WTC11 (cell line): ENCODE measurements at regions not wholly inside any gene's neighbourhood (a gene's known extent, or its start where the extent isn't known, plus 50 kb on each side); places are given as distances from the start of the nearest gene placed in this dataset.
"Not testable (repeated sequence)": the region's sequence is repeated elsewhere in the genome, so short reads cannot be mapped to it uniquely, and the experiment has no call there.

Source experiments
- ATAC-seq: fragments of 200-7000 bp; cut with Tn5 transposase; 2 replicates; pipeline ENCODE4 v1.10.0; 2021; ENCODE audit warnings: mild to moderate bottlenecking, moderate library complexity
- CTCF ChIA-PET: fragments of 300-600 bp; sonication (Branson Sonifier 250); formaldehyde crosslinking; loops from one replicate; lab custom pipeline; 2021; ENCODE audit warnings: antibody characterized with exemption; lab: Charles Lee
- POLR2A ChIA-PET: fragments of 350-600 bp; sonication (Branson Sonifier 250); formaldehyde crosslinking; loops from one replicate; lab custom pipeline; 2021; ENCODE audit warnings: antibody characterized with exemption; lab: Charles Lee
- DNase-seq: peaks from one replicate; pipeline ENCODE4 v3.0.0; 2021; ENCODE audit warnings: low spot score
- H3K27ac Mint-ChIP-seq: 2 replicates; pipeline ENCODE4 v1.8.0; 2021; ENCODE audit warnings: mixed read lengths
- H3K27me3 Mint-ChIP-seq: 2 replicates; pipeline ENCODE4 v1.8.0; 2021; ENCODE audit warnings: low read depth, mild to moderate bottlenecking, moderate library complexity, mixed read lengths
- H3K36me3 Mint-ChIP-seq: 2 replicates; pipeline ENCODE4 v1.8.0; 2021; ENCODE audit warnings: mixed read lengths
- H3K4me1 Mint-ChIP-seq: 2 replicates; pipeline ENCODE4 v1.8.0; 2022; ENCODE audit warnings: mixed read lengths
- H3K4me3 Mint-ChIP-seq: 2 replicates; pipeline ENCODE4 v1.8.0; 2021; ENCODE audit warnings: mild to moderate bottlenecking, moderate library complexity, mixed read lengths
- H3K9me3 Mint-ChIP-seq: 2 replicates; pipeline ENCODE4 v1.8.0; 2021; ENCODE audit warnings: mixed read lengths
- CREM ChIP-seq: sonication (generic); formaldehyde crosslinking; IDR thresholded peaks from 2 replicates; pipeline ENCODE4 v1.8.1; 2022; ENCODE audit warnings: mild to moderate bottlenecking, missing genetic modification reagents, moderate library complexity
- MYBL2 ChIP-seq: sonication (generic); formaldehyde crosslinking; IDR thresholded peaks from 2 replicates; pipeline ENCODE4 v1.8.1; 2023; ENCODE audit warnings: mild to moderate bottlenecking, moderate library complexity, missing genetic modification reagents
- NFE2L1 ChIP-seq: sonication (generic); formaldehyde crosslinking; IDR thresholded peaks from 2 replicates; pipeline ENCODE4 v1.8.1; 2023; ENCODE audit warnings: missing genetic modification reagents
- TEAD1 ChIP-seq: sonication (generic); formaldehyde crosslinking; IDR thresholded peaks from 2 replicates; pipeline ENCODE4 v1.8.0; 2022; ENCODE audit warnings: mild to moderate bottlenecking, missing genetic modification reagents
- ZNF232 ChIP-seq: sonication (generic); formaldehyde crosslinking; IDR thresholded peaks from 2 replicates; pipeline ENCODE4 v1.8.0; 2022; ENCODE audit warnings: mild to moderate bottlenecking, missing genetic modification reagents
- ZNF263 ChIP-seq: sonication (generic); formaldehyde crosslinking; IDR thresholded peaks from 2 replicates; pipeline ENCODE4 v1.8.1; 2022; ENCODE audit warnings: low read depth, mild to moderate bottlenecking, moderate library complexity, missing genetic modification reagents
- ZNF416 ChIP-seq: fragments of 250-450 bp; sonication (Bioruptor Pico); IDR thresholded peaks from 2 replicates; pipeline ENCODE4 v1.9.0; 2021; ENCODE audit warnings: mild to moderate bottlenecking, inconsistent platforms
- TF ChIP-seq, protein P1 (sequence below): sonication (generic); formaldehyde crosslinking; IDR thresholded peaks from 2 replicates; pipeline ENCODE4 v1.8.0; 2022; ENCODE audit warnings: missing genetic modification reagents
- TF ChIP-seq, protein P2 (sequence below): sonication (generic); formaldehyde crosslinking; IDR thresholded peaks from 2 replicates; pipeline ENCODE4 v1.8.0; 2022; ENCODE audit warnings: mild to moderate bottlenecking, missing genetic modification reagents
- TF ChIP-seq, protein P3 (sequence below): sonication (generic); formaldehyde crosslinking; IDR thresholded peaks from 2 replicates; pipeline ENCODE4 v1.8.1; 2023; ENCODE audit warnings: mild to moderate bottlenecking, missing genetic modification reagents, moderate library complexity

DNA sequence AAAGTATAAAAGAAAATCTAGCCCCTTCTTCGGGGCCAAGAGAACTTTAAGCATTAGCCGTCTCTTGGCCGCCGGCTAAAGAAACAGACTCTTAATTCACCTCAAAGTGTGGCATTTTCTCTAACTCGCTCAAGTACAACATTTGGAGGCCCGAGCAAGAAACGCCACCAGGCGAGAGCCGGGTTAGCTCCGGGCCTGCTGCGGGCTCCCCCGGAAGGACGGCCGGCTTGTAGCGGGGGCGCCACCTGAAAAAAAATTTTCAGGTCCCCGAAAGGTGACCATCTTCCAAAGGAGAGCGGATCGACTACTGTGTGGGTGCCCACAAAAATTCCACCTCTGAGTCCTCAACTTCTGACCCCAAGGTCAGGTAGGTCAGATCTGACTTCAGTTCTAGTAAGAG lies 156.0 kb downstream of the DEFB131A start:
- Mint-ChIP-seq H3K27ac (no peak overlapping the region), H3K27me3 (peaks cover 3% of the 10 kb centered on the region; the same call in 1 of the 2 replicates), H3K4me3 (no peak overlapping the region), H3K36me3 (peaks cover 37% of the 10 kb centered on the region), H3K9me3 (peaks cover 67% of the 10 kb centered on the region), H3K4me1 (peaks cover 53% of the 10 kb centered on the region)
- TF ChIP-seq CREM (CRISPR knock-in tag) (no peak), MYBL2 (CRISPR knock-in tag) (no peak), ZNF263 (CRISPR knock-in tag) (no peak)
- CTCF ChIA-PET, result interaction anchor here (0.6 to 0.9 kb wide), 2 partner anchors 68 to 101 kb away, joined by 3 to 4 read pairs; no protein-coding TSS in a partner anchor
- POLR2A ChIA-PET, result no interaction called here
- ATAC-seq, result no peak
- DNase-seq, result no peak

DNA sequence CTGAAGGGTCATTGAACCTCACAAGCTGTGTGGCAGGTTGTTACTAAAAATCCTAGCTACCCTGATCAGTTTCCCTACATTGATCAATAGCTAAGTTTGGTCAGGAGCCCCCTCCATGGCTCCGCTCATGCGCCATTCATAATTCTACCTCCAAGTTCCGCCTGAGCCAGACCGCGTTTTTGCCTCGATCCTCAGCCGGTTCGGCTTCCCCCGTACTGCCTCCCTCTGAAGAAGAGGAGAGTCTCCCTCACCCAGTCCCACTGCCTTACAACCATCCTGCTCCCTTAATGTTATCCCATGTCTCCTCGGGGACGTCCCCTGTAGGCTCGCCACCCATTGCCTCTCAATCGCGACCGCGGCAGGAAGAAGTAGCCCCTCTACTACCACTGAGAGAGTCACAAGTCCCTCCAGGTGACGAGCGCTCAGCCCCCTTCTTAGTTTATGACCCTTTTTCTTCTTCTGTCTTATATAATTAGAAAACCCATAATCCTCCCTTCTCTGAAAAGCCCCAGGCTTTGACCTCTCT lies 158.2 kb downstream of the DEFB131A start:
- no peak for ATAC-seq
- ChIA-PET CTCF (no interaction called here), POLR2A (no interaction called here)
- TF ChIP-seq, protein P1, sequence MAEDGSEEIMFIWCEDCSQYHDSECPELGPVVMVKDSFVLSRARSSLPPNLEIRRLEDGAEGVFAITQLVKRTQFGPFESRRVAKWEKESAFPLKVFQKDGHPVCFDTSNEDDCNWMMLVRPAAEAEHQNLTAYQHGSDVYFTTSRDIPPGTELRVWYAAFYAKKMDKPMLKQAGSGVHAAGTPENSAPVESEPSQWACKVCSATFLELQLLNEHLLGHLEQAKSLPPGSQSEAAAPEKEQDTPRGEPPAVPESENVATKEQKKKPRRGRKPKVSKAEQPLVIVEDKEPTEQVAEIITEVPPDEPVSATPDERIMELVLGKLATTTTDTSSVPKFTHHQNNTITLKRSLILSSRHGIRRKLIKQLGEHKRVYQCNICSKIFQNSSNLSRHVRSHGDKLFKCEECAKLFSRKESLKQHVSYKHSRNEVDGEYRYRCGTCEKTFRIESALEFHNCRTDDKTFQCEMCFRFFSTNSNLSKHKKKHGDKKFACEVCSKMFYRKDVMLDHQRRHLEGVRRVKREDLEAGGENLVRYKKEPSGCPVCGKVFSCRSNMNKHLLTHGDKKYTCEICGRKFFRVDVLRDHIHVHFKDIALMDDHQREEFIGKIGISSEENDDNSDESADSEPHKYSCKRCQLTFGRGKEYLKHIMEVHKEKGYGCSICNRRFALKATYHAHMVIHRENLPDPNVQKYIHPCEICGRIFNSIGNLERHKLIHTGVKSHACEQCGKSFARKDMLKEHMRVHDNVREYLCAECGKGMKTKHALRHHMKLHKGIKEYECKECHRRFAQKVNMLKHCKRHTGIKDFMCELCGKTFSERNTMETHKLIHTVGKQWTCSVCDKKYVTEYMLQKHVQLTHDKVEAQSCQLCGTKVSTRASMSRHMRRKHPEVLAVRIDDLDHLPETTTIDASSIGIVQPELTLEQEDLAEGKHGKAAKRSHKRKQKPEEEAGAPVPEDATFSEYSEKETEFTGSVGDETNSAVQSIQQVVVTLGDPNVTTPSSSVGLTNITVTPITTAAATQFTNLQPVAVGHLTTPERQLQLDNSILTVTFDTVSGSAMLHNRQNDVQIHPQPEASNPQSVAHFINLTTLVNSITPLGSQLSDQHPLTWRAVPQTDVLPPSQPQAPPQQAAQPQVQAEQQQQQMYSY (CRISPR knock-in tag), result peak; percentile 70; the same call in 1 of the 2 replicates
- TF ChIP-seq TEAD1 (no peak), ZNF416 (no peak), NFE2L1 (CRISPR knock-in tag) (no peak), ZNF232 (no peak)
- TF ChIP-seq, protein P2, sequence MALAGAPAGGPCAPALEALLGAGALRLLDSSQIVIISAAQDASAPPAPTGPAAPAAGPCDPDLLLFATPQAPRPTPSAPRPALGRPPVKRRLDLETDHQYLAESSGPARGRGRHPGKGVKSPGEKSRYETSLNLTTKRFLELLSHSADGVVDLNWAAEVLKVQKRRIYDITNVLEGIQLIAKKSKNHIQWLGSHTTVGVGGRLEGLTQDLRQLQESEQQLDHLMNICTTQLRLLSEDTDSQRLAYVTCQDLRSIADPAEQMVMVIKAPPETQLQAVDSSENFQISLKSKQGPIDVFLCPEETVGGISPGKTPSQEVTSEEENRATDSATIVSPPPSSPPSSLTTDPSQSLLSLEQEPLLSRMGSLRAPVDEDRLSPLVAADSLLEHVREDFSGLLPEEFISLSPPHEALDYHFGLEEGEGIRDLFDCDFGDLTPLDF (CRISPR knock-in tag), result no peak
- TF ChIP-seq, protein P3, sequence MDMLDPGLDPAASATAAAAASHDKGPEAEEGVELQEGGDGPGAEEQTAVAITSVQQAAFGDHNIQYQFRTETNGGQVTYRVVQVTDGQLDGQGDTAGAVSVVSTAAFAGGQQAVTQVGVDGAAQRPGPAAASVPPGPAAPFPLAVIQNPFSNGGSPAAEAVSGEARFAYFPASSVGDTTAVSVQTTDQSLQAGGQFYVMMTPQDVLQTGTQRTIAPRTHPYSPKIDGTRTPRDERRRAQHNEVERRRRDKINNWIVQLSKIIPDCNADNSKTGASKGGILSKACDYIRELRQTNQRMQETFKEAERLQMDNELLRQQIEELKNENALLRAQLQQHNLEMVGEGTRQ (CRISPR knock-in tag), result no peak
- peaks cover 72% of the 10 kb centered on the region for H3K9me3 Mint-ChIP-seq
- DNase-seq, result no peak
- H3K4me1 Mint-ChIP-seq, result peaks cover 62% of the 10 kb centered on the region
- H3K4me3 Mint-ChIP-seq, result no peak overlapping the region
- H3K36me3 Mint-ChIP-seq, result peaks cover 39% of the 10 kb centered on the region
- H3K27me3 Mint-ChIP-seq, result no peaks in the 10 kb centered on the region; the same call in 1 of the 2 replicates
- 0 out of 2 replicates have a peak overlapping the region, but pooled peaks have one; percentile 62 for H3K27ac Mint-ChIP-seq

DNA sequence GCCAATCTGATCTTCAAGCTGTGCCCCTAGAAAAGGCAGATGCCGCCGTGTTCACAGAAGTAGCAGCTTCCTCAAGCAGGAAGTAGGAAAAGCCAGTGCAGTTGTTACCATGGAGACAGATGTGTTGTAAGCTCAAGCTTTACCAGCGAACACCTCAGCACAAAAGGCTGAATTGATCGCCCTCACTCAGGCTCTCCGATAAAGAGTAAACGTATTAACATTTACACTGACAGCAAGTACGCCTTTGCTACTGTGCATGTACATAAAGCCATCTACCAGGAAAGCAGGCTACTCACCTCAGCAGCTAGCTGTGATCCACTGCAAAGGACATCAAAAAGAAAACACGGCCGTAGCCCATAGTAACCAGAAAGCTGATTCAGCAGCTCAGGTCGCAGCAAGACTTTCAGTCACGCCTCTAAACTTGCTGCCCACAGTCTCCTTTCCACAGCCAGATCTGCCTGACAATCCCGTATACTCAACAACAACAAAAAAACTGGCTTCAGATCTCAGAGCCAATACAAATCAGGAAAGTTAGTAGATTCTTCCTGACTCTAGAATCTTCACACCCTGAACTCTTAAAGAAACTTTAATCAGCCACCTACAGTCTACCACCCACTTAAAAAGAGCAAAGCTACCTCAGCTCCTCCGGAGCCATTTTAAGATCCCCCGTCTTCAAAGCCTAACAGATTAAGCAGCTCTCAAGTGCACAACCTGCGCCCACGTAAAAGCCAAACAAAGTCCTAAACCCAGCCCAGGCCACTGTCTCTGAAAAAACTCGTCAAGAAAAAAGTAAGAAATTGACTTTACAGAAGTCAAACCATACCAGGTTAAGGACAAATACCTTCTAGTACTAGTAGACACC lies 160.0 kb downstream of the DEFB131A start:
- DNase-seq, H3K4me3 Mint-ChIP-seq, POLR2A ChIA-PET, ATAC-seq, H3K27me3 Mint-ChIP-seq: not testable (repeated sequence)
- Mint-ChIP-seq H3K27ac (peak overlapping the region; percentile 42; the same call in 1 of the 2 replicates), H3K4me1 (peaks cover 65% of the 10 kb centered on the region), H3K9me3 (peaks cover 74% of the 10 kb centered on the region), H3K36me3 (peaks cover 46% of the 10 kb centered on the region)
- CTCF ChIA-PET, result interaction anchor here (1.2 kb wide), 1 partner anchor 72 kb away, joined by 4 read pairs; no protein-coding TSS in a partner anchor

DNA sequence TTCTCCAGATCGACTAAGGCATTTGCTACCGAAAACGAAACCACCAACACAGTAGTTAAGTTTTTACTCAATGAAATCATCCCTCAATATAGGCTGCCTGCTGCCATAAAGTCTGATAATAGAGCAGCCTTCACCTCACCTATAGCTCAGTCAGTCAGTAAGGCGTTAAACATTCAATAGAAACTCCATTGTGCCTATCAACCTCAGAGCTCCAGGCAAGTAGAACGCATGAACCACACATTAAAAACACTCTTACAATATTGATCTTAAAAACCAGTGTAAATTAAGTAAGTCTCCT lies 160.6 kb downstream of the DEFB131A start:
- POLR2A ChIA-PET, H3K4me3 Mint-ChIP-seq, H3K27me3 Mint-ChIP-seq, H3K27ac Mint-ChIP-seq, DNase-seq, ATAC-seq, CTCF ChIA-PET: not testable (repeated sequence)
- Mint-ChIP-seq H3K36me3 (peaks cover 49% of the 10 kb centered on the region), H3K4me1 (peaks cover 60% of the 10 kb centered on the region), H3K9me3 (peaks cover 69% of the 10 kb centered on the region)
